Retinal pigment epithelial cell (primary cell): ENCODE measurements at regions not wholly inside any gene's neighbourhood (a gene's known extent, or its start where the extent isn't known, plus 50 kb on each side); places are given as distances from the start of the nearest gene placed in this dataset.

Experiments used
- DNase-seq: peaks from one replicate; pipeline ENCODE4 v3.0.0-alpha.2; 2010; ENCODE audit warnings: low read depth
- H3K4me3 ChIP-seq: 2 replicates; pipeline ENCODE4 v1.5.1; 2011; ENCODE audit warnings: mild to moderate bottlenecking, low read length, control low read depth, moderate library complexity
- TF ChIP-seq, protein P1 (sequence below): conservative IDR thresholded peaks from 2 replicates; pipeline ENCODE4 v1.5.1; 2011; ENCODE audit warnings: low read depth, low read length, control low read depth, inconsistent platforms

DNA sequence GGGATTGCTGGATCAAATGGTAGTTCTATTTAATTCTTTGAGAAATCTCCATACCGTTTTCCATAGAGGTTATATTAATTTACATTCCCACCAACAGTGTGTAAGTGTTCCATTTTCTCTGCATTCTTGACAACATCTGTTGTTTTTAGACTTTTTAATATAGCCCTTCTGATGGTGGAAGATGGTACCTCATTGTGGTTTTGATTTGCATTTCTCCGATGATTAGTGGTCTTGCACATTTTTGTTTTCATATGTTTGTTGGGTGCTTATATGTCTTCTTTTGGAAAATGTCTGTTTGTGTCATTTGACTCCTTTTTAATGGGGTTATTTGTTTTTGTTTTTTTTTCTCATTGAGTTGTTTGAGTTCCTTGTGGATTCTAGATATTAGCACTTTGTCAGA lies 75.3 kb upstream of the PUDP start:
- TF ChIP-seq, protein P1, sequence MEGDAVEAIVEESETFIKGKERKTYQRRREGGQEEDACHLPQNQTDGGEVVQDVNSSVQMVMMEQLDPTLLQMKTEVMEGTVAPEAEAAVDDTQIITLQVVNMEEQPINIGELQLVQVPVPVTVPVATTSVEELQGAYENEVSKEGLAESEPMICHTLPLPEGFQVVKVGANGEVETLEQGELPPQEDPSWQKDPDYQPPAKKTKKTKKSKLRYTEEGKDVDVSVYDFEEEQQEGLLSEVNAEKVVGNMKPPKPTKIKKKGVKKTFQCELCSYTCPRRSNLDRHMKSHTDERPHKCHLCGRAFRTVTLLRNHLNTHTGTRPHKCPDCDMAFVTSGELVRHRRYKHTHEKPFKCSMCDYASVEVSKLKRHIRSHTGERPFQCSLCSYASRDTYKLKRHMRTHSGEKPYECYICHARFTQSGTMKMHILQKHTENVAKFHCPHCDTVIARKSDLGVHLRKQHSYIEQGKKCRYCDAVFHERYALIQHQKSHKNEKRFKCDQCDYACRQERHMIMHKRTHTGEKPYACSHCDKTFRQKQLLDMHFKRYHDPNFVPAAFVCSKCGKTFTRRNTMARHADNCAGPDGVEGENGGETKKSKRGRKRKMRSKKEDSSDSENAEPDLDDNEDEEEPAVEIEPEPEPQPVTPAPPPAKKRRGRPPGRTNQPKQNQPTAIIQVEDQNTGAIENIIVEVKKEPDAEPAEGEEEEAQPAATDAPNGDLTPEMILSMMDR = no peak
- no peak for DNase-seq
- no peak overlapping the region for H3K4me3 ChIP-seq

DNA sequence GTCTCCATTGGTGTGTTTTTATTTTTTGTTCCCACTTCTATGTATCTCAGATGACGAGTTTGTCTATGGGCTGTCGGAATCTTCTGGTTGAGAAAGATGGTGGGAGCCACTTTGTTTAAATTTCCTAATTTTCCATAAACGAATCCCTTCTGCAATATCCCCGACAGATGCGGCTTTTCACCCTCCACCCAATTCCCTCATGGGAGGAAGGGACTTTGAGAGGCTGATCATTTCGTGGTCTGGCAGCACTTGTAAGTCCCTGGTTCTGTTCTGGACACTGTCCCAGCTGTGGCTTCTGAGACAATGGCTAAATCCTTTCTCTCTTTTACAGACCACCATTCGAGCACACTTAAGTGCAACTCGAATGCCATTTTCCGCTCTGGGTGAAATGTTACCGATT lies 72.2 kb upstream of the PUDP start:
- no peak overlapping the region for H3K4me3 ChIP-seq
- TF ChIP-seq, protein P1 = no peak
- no peak for DNase-seq

DNA sequence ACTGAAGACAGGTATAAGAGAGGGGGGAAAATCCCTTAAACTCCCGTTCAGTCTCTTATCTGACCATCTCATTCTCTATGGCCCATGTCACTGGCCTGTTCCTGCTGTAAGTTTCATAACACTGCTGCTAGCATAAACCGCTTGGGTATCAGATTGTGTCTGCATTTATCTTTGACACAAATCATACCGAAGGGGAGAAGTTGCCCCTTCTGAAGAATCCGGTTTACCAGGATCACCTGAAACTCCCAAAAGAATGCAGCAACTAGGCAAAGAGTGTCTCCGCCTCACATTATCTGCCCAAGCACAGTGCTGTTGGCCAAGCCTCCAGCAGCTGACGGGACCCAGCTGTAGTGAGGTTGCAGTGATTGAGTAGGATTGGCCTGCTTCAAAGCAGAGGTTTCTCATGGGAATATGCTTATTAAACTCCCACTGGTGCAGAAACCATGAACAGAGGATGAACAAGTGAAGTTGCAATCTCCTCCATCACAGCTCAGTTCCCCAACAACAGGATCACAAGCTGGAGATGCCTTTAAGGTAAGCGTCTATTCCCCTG lies 71.3 kb upstream of the PUDP start:
- TF ChIP-seq, protein P1 = no peak
- H3K4me3 ChIP-seq = no peak overlapping the region
- no peak for DNase-seq

DNA sequence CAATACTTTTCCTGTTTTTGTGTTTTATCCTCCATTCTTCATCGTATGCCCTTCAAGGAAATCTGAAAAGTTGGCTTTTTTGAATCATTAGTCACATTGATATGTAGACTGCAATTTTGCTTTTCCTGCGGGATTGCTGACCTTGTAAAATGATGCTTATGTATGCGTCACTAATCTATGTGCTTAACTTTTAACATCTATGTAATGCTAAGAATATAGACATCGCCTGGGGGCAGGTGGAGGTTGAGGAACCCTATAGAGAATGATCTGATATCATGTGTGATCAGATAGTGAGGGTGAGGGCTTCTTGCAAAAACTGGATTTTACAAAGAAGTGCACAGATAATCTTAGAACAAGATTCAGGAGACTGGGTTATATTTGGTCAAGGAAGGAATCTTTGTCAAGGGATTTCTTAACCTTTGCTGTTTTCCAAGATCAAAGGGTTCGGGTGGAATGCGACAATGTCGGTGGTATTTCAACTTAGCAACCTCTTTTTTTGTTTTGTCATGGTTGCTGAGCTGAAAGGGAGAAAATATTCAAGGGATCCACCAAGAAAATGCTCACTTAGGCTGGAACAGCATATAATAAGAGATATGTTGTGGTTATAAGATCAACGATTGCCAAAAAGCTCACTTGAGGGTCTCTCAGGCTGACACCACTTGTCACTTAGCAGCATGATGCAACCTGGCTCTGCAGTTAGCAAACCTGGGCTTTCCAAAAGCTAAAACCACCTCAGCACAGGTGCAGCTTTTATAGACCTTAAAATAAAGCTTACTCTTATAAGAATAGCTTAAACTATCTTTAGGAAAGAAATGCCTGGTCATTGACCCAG lies 70.6 kb upstream of the PUDP start:
- H3K4me3 ChIP-seq = no peak overlapping the region
- DNase-seq = no peak
- TF ChIP-seq, protein P1 = no peak

DNA sequence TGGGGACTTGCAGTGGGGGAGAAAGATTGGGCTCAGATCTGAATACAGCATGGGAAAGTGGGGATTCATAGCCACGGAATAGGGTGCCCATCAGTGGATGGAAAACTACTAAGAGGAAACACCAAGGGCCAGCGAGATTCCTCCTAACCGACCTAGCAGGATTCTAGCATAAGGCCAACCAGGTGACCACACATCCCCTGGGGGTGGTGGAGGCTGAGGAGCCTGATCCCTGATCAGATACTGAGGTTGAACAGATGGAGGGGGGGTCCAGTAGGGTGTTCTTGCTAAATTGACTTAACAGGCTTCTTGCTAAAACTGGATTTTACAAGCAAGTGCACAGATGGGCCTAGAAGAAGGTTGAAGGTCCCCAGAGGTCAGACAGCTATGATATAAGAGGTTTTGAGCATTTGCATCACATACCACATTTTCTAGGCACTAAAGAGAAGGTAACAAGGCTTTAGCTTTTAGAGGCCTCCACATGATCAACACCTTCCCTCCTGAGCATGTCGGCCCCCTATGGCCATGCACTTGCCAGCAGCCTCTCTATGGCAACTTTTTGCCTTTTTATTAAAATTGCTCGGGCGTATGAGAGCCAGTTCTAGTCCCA lies 69.1 kb upstream of the PUDP start:
- no peak for DNase-seq
- TF ChIP-seq, protein P1 = no peak
- no peak overlapping the region for H3K4me3 ChIP-seq

DNA sequence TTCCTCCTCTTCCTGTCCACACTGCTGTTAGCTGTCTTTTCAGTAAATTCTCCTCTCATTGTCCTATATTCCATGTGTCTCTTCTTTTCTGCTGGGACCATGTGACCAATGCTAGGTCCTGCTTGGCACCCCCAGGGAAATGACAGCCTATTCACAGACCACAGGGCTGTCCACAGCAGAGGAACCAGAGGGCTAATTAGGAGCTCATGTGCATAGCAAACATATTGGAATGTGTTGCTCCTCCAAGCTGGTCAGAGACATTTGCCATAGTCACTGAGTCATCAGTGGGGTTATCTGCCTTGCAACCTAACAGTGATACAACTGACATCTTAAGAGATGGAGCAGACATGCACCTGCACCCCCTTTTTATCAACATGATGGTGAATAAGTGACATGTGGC lies 67.9 kb upstream of the PUDP start:
- no peak overlapping the region for H3K4me3 ChIP-seq
- DNase-seq = no peak
- TF ChIP-seq, protein P1 = no peak
